ENCODE measurements at regions not wholly inside any gene's neighbourhood (a gene's known extent, or its start where the extent isn't known, plus 50 kb on each side); places are given as distances from the start of the nearest gene placed in this dataset.
"Not testable (repeated sequence)": the region's sequence is repeated elsewhere in the genome, so short reads cannot be mapped to it uniquely, and the experiment has no call there.

GRCh38 chr2:75882530-75882929 lies 171.8 kb upstream of the GCFC2 start:
- in situ Hi-C loops (cut with HindIII; ENCODE audit: low sequenced_read_pairs) = no loop called here
- no peak for DNase-seq (ENCODE audit: low spot score)

DNA sequence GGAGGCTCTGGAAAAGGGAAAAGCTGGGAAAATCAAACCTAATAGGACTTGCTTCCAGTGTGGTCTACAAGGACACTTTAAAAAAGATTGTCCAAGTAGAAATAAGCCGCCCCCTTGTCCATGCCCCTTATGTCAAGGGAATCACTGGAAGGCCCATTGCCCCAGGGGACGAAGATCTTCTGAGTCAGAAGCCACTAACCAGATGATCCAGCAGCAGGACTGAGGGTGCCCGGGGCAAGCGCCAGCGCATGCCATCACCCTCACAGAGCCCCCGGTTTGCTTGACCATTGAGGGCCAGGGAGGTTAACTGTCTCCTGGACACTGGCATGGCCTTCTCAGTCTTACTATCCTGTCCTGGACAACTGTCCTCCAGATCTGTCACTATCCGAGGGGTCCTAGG lies 164.9 kb upstream of the GCFC2 start:
- in situ Hi-C loops (cut with HindIII; ENCODE audit: low sequenced_read_pairs); DNase-seq (ENCODE audit: low spot score): not testable (repeated sequence)

DNA sequence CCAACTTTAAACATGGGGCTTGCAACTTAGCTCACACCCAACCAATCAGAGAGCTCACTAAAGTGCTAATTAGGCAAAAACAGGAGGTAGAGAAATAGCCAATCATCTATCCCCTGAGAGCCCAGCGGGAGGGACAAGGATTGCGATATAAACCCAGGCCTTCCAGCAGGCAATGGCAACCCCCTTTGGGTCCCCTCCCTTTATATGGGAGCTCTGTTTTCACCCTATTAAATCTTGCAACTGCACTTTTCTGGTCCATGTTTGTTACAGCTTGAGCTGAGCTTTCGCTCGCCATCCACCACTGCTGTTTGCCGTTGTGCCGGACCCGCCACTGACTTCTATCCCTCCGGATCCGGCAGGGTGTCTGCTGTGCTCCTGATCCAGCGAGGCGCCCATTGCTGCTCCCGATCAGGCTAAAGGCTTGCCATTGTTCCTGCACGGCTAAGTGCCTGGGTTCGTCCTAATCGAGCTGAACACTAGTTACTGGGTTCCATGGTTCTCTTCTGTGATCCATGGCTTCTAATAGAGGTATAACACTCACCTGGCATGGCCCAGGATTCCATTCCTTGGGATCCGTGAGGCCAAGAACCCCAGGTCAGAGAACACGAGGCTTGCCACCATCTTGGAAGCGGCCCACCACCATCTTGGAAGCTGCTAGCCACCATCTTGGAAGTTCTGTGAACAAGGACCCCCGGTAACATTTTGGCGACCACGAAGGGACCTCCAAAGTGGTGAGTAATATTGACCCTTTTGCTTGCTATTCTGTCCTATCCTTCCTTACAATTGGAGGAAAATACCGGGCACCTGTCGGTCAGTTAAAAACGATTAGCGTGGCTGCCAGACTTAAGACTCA lies 161.3 kb upstream of the GCFC2 start:
- in situ Hi-C loops (cut with HindIII; ENCODE audit: low sequenced_read_pairs); DNase-seq (ENCODE audit: low spot score): not testable (repeated sequence)

- in situ Hi-C loops (cut with HindIII; ENCODE audit: low sequenced_read_pairs) = no loop called here
- DNase-seq (ENCODE audit: low spot score) = no peak
These were observed 160.0 kb upstream of the GCFC2 start for GRCh38 chr2:75870651-75871137.

DNA sequence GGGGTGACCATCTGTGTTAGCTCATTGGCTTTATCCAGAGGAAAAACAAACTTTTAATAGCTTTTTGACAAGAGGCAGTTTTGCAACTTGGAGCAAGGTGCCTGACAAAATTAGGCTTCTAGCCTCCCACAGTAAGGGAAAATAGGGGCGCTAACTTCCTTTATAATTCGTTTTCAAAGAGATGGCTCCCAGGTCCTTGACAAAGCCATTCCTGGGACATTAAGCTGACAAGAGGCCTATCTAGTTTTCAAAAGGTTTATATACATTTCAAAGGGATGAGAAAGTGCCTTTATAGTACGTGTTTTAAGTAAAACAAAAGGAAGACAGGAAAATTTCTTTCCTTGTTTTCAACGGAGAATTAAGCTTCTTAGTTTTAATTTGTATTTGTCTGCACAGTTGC lies 159.4 kb upstream of the GCFC2 start:
- in situ Hi-C loops (cut with HindIII; ENCODE audit: low sequenced_read_pairs) = no loop called here
- no peak for DNase-seq (ENCODE audit: low spot score)

- DNase-seq (ENCODE audit: low spot score) = no peak
These were observed 155.0 kb upstream of the GCFC2 start for GRCh38 chr2:75865702-75866101.

GRCh38 chr2:75865083-75865482 lies 154.4 kb upstream of the GCFC2 start:
- in situ Hi-C loops (cut with HindIII; ENCODE audit: low sequenced_read_pairs) = no loop called here
- DNase-seq (ENCODE audit: low spot score) = no peak

More at GRCh38 chr2:75865702-75866101, 155.0 kb upstream of the GCFC2 start:
- in situ Hi-C loops (cut with HindIII; ENCODE audit: low sequenced_read_pairs) = no loop called here

GRCh38 chr2:75862547-75862946 lies 151.8 kb upstream of the GCFC2 start:
- DNase-seq (ENCODE audit: low spot score) = no peak
- in situ Hi-C loops (cut with HindIII; ENCODE audit: low sequenced_read_pairs) = no loop called here

- no peak for DNase-seq (ENCODE audit: low spot score)
- in situ Hi-C loops (cut with HindIII; ENCODE audit: low sequenced_read_pairs) = no loop called here
These were observed 142.7 kb upstream of the GCFC2 start for GRCh38 chr2:75853436-75853835.

GRCh38 chr2:75852639-75853038 lies 141.9 kb upstream of the GCFC2 start:
- in situ Hi-C loops (cut with HindIII; ENCODE audit: low sequenced_read_pairs) = no loop called here
- DNase-seq (ENCODE audit: low spot score) = no peak

- no peak for DNase-seq (ENCODE audit: low spot score)
- in situ Hi-C loops (cut with HindIII; ENCODE audit: low sequenced_read_pairs) = no loop called here
These were observed 136.0 kb upstream of the GCFC2 start for GRCh38 chr2:75846683-75847190.

- no peak for DNase-seq (ENCODE audit: low spot score)
- in situ Hi-C loops (cut with HindIII; ENCODE audit: low sequenced_read_pairs) = no loop called here
These were observed 133.9 kb upstream of the GCFC2 start for GRCh38 chr2:75844651-75845050.

DNA sequence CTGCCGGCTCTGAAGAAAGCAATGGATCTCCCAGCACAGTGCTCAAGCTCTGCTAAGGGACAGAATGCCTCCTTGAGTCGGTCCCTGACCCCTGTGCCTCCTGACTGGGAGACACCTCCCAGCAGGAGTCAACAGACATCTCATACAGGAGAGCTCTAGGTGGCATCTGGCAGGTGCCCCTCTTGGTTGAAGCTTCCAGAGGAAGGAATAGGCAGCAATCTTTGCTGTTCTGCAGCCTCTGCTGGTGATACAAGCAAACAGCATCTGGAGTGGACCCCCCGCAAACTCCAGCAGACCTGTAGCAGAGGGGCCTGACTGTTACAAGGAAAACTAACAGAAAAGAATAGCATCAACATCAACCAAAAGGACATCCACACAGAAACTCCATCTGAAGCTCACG lies 123.9 kb upstream of the GCFC2 start:
- in situ Hi-C loops (cut with HindIII; ENCODE audit: low sequenced_read_pairs); DNase-seq (ENCODE audit: low spot score): not testable (repeated sequence)

DNA sequence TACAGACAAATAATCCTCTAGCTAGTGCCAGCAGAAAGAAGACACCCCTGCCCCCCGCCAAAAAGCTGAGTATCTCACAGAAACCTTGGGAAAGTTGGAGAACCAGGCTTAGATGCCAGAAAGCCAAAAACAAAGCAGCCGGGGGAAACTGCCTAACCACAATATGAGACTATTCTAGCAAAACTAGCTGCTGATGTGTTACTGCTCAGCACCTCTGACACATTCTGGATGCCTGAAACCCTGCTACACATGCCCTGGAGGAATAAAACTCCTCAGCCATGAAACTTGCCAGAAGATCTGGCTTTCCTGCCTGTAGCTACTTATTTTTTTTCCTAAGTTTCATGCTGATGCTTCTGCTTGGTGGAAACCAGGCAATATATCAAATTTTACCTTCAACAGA lies 122.7 kb upstream of the GCFC2 start:
- in situ Hi-C loops (cut with HindIII; ENCODE audit: low sequenced_read_pairs) = no loop called here
- DNase-seq (ENCODE audit: low spot score) = no peak

GRCh38 chr2:75828826-75829225 lies 118.1 kb upstream of the GCFC2 start:
- DNase-seq (ENCODE audit: low spot score) = no peak
- in situ Hi-C loops (cut with HindIII; ENCODE audit: low sequenced_read_pairs) = no loop called here

- DNase-seq (ENCODE audit: low spot score); in situ Hi-C loops (cut with HindIII; ENCODE audit: low sequenced_read_pairs): not testable (repeated sequence)
These were observed 112.8 kb upstream of the GCFC2 start for GRCh38 chr2:75823515-75823914.

DNA sequence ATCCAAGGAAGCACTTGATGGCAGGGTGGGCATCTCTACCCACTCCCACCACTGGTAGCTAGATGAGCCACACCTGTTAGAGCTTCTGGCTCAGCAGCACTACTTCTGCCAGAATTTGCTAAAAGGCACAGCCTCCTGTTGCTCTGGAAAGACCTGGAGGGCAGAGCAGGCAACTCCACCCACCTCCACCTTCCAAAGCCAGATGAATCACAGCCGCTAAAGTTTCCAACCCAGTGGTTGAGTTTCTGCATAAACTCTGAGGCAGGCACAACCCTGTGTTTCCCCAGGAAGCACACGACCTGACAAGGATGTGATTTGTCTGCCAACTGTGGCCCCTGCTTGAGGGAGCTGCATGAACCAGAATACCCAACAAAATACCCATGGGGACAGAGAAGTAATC lies 111.6 kb upstream of the GCFC2 start:
- DNase-seq (ENCODE audit: low spot score) = no peak
- in situ Hi-C loops (cut with HindIII; ENCODE audit: low sequenced_read_pairs) = no loop called here

- in situ Hi-C loops (cut with HindIII; ENCODE audit: low sequenced_read_pairs) = no loop called here
- no peak for DNase-seq (ENCODE audit: low spot score)
These were observed 110.0 kb upstream of the GCFC2 start for GRCh38 chr2:75820693-75821092.

- DNase-seq (ENCODE audit: low spot score) = no peak
- in situ Hi-C loops (cut with HindIII; ENCODE audit: low sequenced_read_pairs) = no loop called here
These were observed 100.1 kb upstream of the GCFC2 start for GRCh38 chr2:75810611-75811330.

All from G401 (cell line).